GM19328 (cell line): ENCODE measurements at regions not wholly inside any gene's neighbourhood (a gene's known extent, or its start where the extent isn't known, plus 50 kb on each side); places are given as distances from the start of the nearest gene placed in this dataset.
"Not testable (repeated sequence)": the region's sequence is repeated elsewhere in the genome, so short reads cannot be mapped to it uniquely, and the experiment has no call there.

Experiments used
- ATAC-seq: cut with Tn5 transposase; IDR thresholded peaks from one replicate; pipeline ENCODE4 v1.9.1; 2021; ENCODE audit warnings: mild to moderate bottlenecking, moderate library complexity; ENCODE audit not compliant: unreplicated experiment

DNA sequence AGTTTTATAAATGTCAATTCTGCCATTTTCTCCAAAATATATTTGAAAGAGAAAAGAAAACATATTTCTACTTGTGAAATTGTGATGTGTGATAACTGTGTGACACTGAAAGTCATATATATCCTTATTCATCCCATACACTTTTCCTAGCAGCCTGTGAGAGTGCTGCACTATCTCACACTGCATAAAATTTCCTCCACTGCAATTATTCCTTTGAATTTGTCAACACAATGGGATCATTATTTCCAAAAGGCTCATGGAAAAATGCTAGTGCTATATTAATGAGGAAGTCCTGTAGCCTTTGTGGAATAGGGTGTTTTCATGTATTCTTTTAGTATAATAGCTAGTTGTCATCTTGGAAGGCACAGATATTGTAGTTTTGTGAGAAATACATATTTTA, 504.1 kb downstream of the RPL10L start:
- ATAC-seq, result no peak

GRCh38 chr14:46147024-46147423, 504.6 kb downstream of the RPL10L start:
- no peak for ATAC-seq

DNA sequence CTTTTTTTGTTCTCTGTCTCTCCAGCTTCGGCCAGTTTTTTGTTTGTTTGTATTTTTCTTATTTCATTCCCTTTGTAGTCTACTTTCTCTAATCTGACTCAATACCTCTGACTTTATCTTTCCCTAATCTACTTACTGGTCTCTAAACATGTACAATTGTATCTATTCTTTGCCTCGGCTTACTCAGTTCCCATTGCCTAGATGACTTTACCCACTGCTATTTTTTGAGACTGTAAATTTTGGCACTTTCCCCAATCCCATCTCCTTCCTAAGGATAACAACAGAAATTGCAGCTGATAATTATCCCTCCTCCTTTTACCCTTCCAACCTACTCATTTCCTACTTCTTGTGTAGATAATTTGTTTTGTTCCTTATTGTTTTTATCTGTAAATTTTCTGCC, 511.1 kb downstream of the RPL10L start:
- ATAC-seq, result no peak

DNA sequence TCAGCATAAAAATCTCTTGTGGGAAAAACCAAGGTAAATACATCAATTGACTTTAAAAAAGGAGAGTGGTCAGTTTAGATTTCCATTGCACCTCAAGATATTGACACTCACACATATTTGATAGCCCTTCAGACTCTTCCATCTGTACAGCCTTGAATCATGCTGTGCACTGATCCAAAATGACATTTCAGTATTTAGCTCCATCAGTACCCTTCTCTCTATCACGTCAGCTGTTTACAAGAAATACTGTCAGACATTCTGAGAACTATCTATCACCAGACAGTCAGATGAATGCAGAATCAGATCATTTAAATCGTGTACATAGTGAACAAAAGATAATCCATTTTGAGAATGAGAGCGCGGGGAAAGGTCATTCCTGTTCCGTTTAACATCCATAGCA, 511.9 kb downstream of the RPL10L start:
- ATAC-seq, result no peak

DNA sequence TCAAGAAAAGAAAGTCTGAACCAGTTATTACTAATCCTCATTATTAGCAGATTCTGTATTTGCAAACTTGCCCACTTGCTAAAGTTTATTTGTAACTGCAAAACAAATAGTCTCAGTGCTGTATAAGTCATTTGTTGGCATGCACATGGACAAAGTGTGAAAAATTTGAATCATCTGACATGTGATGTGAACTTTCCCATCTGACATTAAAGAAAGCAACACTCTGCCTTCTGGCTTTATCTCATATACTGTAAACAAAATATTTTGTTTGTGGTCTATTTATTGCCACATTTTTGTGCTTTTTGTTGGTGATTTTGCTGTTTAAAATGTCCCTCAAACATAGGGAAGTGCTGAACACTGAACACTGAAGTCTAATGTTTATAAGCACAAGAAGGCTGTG, 513.8 kb downstream of the RPL10L start:
- ATAC-seq, result no peak

DNA sequence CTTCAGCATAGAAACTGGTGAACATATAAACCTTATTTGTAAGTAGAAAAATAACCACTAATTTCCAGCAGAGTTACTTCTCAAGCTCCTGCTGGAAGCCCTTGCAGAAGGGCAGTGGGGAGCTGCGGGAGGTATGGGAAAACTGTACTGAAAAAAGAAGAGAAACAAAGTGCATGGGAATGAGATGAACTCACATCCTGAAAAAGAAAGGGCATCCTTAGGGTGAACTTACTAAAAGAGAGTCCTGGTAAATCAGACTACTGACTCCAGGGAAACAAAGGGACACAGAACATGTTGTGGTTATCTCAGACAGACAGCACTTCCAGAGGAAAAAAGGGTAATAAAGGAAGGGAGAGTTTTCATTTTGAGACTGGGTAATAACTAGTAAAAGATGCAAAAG, 515.1 kb downstream of the RPL10L start:
- no peak for ATAC-seq

DNA sequence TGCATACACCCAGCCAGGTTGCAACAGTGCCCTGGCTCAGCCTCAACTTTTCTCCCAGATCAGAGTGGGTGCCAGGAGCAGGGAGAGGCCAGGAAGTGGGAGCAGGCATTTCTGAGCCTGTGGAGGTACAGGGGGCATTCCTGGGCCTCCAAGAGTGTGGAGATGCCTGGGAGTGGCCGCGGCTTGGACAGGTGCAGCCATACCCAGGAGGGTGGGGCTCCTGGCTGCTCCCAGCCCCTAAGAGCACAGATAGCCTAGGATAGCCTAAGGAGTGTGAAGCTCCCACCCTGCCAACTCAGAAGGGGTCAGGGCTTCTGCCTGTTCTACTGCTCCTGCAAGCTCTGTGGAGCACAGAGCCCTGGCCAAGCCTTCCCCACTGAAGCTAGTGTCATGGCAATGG, 543.4 kb downstream of the RPL10L start:
- no peak for ATAC-seq

DNA sequence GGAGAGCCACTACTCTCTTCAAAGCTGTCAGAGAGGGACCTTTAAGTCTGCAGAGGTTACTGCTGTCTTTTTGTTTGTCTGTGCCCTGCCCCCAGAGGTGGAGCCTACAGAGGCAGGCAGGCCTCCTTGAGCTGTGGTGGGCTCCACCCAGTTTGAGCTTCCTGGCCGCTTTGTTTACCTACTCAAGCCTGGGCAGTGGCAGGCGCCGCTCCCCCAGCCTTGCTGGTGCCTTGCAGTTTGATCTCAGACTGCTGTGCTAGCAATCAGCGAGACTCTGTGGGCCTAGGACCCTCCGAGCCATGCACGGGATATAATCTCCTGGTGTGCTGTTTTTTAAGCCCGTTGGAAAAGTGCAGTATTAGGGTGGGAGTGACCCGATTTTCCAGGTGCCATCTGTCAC, 550.7 kb downstream of the RPL10L start:
- ATAC-seq, result not testable (repeated sequence)

GRCh38 chr14:46091819-46092218, 559.8 kb downstream of the RPL10L start:
- ATAC-seq, result no peak

DNA sequence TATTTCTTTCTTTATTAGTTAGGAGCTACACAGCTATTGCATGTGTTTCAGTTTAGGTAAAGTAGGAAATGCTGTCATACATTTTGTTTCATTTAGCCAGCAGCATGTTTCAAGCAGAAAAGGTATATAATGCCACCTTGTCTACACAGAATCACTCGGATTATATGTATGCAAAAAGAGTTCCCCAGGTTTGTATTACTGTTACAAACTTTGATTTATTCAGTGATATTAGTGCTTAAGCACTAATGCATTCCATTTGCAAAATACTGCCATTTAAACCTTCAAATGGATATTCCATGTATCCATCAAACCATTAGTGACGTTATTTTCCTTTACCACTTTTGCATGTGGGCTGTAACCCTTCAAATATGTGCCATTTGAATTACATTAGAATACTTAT, 564.0 kb downstream of the RPL10L start:
- no peak for ATAC-seq

- no peak for ATAC-seq
Observed at GRCh38 chr14:46074061-46074460, 577.5 kb downstream of the RPL10L start.

- ATAC-seq, result no peak
Observed at GRCh38 chr14:46063872-46064271, 587.7 kb downstream of the RPL10L start.

GRCh38 chr14:46058964-46059563, 592.5 kb downstream of the RPL10L start:
- ATAC-seq, result no peak

GRCh38 chr14:46057799-46058198, 593.8 kb downstream of the RPL10L start:
- no peak for ATAC-seq

DNA sequence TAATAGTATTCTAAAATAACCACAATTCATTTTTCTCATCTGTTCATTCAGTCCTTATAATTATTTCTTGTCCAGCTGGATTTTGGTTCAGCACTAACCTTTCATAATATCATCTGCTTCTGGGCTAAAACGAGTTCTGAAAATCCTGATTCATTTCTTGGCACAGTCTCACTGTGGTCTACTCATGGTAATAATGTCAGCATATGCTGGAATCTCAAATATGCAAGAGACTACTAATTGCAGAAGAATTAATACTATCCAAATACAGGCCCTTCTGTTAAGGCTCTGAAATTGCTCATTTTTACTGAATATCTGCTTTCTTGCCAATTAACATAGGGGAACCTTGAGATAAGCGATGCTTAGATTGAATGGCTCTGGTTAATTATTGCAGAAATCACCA, 597.1 kb downstream of the RPL10L start:
- no peak for ATAC-seq

GRCh38 chr14:46053221-46053620, 598.4 kb downstream of the RPL10L start:
- ATAC-seq, result no peak

DNA sequence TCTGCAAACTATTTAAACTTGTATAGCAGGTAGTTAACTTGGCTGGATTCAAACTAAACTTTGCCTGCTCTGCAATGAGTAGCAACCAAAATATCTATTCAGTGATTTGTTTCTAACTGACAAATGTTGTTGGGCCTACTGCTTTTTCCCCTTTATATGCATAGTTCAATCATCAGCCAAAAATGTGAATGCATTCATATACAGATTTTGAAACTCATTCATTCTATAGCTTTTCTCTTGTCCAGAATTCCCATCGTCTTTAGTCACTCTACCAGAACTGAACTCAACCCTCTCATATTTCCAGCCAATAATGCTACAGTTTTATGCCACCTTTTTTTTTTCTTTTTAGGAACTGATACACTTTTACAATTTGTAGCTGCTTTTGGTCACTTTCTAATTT, 599.8 kb downstream of the RPL10L start:
- no peak for ATAC-seq

DNA sequence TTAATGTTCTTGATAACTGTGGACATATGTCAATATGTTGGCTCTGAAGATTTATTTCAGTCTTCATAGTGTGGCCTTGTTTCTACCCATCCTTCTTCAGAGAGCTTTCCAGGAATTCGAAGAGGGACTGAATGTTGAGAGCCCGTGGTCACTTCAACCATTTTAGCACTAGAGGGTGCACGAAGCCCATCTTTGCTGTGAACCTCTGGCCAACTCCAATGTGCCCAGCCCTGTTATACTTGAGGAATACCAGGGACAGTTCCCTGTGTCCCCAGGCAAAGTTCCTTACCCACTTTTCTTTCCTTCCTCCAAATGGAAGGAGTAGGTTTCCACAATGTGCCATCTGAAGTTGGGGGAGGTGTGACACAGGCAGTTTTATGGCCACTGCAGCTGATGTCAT, 603.5 kb downstream of the RPL10L start:
- ATAC-seq, result no peak

- no peak for ATAC-seq
Observed at GRCh38 chr14:46036099-46036498, 615.5 kb downstream of the RPL10L start.

- ATAC-seq, result no peak
Observed at GRCh38 chr14:46034305-46034704, 617.3 kb downstream of the RPL10L start.

GRCh38 chr14:46018846-46019420, 632.6 kb downstream of the RPL10L start:
- ATAC-seq, result no peak

DNA sequence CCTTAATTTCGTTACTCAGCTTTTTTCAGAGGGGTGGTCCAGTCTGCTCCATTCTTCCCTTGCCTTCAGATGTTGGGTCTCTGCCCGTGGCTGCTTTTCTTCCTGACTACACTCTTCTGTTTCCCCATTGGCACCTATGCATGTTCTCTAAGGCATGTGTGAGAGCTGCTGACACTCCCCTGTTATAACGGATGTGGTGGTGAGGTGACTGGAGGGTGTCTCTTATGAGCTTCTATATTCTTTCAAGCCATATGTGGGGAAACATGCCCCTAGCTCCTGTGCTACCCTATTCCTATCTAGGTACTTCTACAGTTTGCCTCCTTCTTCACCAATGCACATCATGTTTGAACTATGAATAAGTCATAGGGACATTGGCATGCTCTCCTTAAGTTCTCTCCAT, 643.2 kb downstream of the RPL10L start:
- ATAC-seq, result no peak

DNA sequence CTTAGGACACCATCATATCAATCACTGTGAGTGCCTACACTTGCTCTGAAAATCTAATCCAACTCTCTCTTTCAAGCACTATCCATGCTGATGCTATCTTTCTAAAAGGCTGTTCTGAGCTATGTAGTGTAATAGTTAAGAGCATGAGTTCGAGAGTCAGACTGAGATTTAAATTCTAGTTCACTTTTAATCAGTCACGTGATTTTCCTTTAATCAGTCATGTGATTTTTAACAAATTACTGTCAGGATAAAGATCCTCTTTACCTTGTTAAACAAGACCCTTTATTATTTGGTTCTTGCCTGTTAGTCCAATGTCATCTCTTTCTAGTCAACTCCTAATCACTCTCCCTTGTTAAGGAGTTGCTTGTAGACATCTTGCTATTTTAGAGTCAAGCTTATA, 653.0 kb downstream of the RPL10L start:
- ATAC-seq, result no peak
